Ishikawa (cell line): ENCODE measurements at regions not wholly inside any gene's neighbourhood (a gene's known extent, or its start where the extent isn't known, plus 50 kb on each side); places are given as distances from the start of the nearest gene placed in this dataset.

Source experiments
- CEBPB ChIP-seq: IDR thresholded peaks from 2 replicates; pipeline ENCODE4 v1.6.1; 2012
- CREB1 ChIP-seq: IDR thresholded peaks from 2 replicates; pipeline ENCODE4 v1.6.1; 2012; ENCODE audit warnings: low read depth
- EGR1 ChIP-seq: IDR thresholded peaks from 2 replicates; pipeline ENCODE4 v1.6.1; 2012
- EP300 ChIP-seq: IDR thresholded peaks from 2 replicates; pipeline ENCODE4 v1.6.1; 2012; ENCODE audit warnings: borderline replicate concordance
- FOXM1 ChIP-seq: IDR thresholded peaks from 2 replicates; pipeline ENCODE4 v1.6.1; 2012; ENCODE audit warnings: low read depth, borderline replicate concordance
- MAX ChIP-seq: IDR thresholded peaks from 2 replicates; pipeline ENCODE4 v1.6.1; 2012
- NFIC ChIP-seq: IDR thresholded peaks from 2 replicates; pipeline ENCODE4 v1.6.1; 2012
- RAD21 ChIP-seq: IDR thresholded peaks from 2 replicates; pipeline ENCODE4 v1.6.1; 2012; ENCODE audit warnings: low read depth
- REST ChIP-seq: IDR thresholded peaks from 2 replicates; pipeline ENCODE4 v1.6.1; 2012; ENCODE audit warnings: low read depth, mild to moderate bottlenecking
- TAF1 ChIP-seq: IDR thresholded peaks from 2 replicates; pipeline ENCODE4 v1.6.1; 2012; ENCODE audit warnings: low read depth, mild to moderate bottlenecking
- TCF12 ChIP-seq: IDR thresholded peaks from 2 replicates; pipeline ENCODE4 v1.6.1; 2012; ENCODE audit warnings: low read depth
- TEAD4 ChIP-seq: IDR thresholded peaks from 2 replicates; pipeline ENCODE4 v1.6.1; 2012
- USF1 ChIP-seq: IDR thresholded peaks from 2 replicates; pipeline ENCODE4 v1.6.1; 2012
- YY1 ChIP-seq: IDR thresholded peaks from 2 replicates; pipeline ENCODE4 v1.6.1; 2012; ENCODE audit warnings: low read depth
- ZBTB7A ChIP-seq: IDR thresholded peaks from 2 replicates; pipeline ENCODE4 v1.6.1; 2012; ENCODE audit warnings: low read depth

- TF ChIP-seq USF1 (no peak), NFIC (no peak), CREB1 (no peak), TAF1 (no peak), CEBPB (no peak), EGR1 (no peak), MAX (no peak), REST (no peak), EP300 (no peak), TCF12 (no peak), YY1 (no peak), ZBTB7A (no peak)
Measured at GRCh38 chr4:98747393-98748091, 89.1 kb upstream of the TSPAN5 start.

GRCh38 chr4:98746936-98747335 is 88.5 kb upstream of the TSPAN5 start:
- TF ChIP-seq CEBPB (no peak), EGR1 (no peak), TCF12 (no peak), YY1 (no peak), REST (no peak), CREB1 (no peak), EP300 (no peak), ZBTB7A (no peak), TAF1 (no peak), TEAD4 (no peak), RAD21 (no peak), USF1 (no peak), NFIC (no peak), MAX (no peak), FOXM1 (no peak)

GRCh38 chr4:98746530-98746929 is 88.1 kb upstream of the TSPAN5 start:
- TF ChIP-seq CEBPB, result no peak
- no peak for TF ChIP-seq EP300
- no peak for TF ChIP-seq TCF12
- no peak for TF ChIP-seq NFIC
- TF ChIP-seq USF1, result no peak
- no peak for TF ChIP-seq REST
- no peak for TF ChIP-seq RAD21
- TF ChIP-seq YY1, result no peak
- no peak for TF ChIP-seq CREB1
- no peak for TF ChIP-seq ZBTB7A
- TF ChIP-seq MAX, result no peak
- no peak for TF ChIP-seq TAF1
- TF ChIP-seq EGR1, result no peak

- TF ChIP-seq RAD21, result peak; percentile 67
- TF ChIP-seq USF1, result no peak
Measured at GRCh38 chr4:98745366-98745765, 87.0 kb upstream of the TSPAN5 start.
